H1 (cell line): ENCODE measurements at regions not wholly inside any gene's neighbourhood (a gene's known extent, or its start where the extent isn't known, plus 50 kb on each side); places are given as distances from the start of the nearest gene placed in this dataset.
"Not testable (repeated sequence)": the region's sequence is repeated elsewhere in the genome, so short reads cannot be mapped to it uniquely, and the experiment has no call there.

ENCODE experiments used
- CTCF ChIA-PET: fragments of 300-600 bp; sonication (Branson Sonifier 250); formaldehyde crosslinking; loops from one replicate; lab custom pipeline; 2021; ENCODE audit not compliant: partially characterized antibody; lab: Charles Lee
- POLR2A ChIA-PET: fragments of 300-600 bp; sonication (Branson Sonifier 250); formaldehyde crosslinking; loops from one replicate; lab custom pipeline; 2021; ENCODE audit warnings: inconsistent platforms; ENCODE audit not compliant: partially characterized antibody; lab: Charles Lee
- DNase-seq, 2 experiments: peaks; one replicate each; pipeline versions ENCODE4 v3.0.0 to v3.0.0-alpha.2; 2010 to 2022; ENCODE audit warnings: low spot score in 2 of 2, low read depth in 1 of 2, mixed read lengths in 1 of 2
- FAIRE-seq: peaks from 2 replicates; lab custom pipeline; 2011; peaks lifted over from hg19 to GRCh38; lab: Jason Lieb, UNC
- H2AFZ ChIP-seq: 2 replicates; pipeline ENCODE4 v1.8.1; 2012; ENCODE audit warnings: low read length, inconsistent platforms
- H2AK5ac ChIP-seq: 2 replicates; pipeline ENCODE4 v1.6.1; 2013; ENCODE audit warnings: low read depth, low read length
- H2BK120ac ChIP-seq: replicated peaks from 2 replicates; pipeline ENCODE3; 2013; ENCODE audit warnings: low read depth, low read length, inconsistent platforms
- H2BK12ac ChIP-seq: 2 replicates; pipeline ENCODE4 v1.6.1; 2013; ENCODE audit warnings: low read depth, low read length
- H2BK15ac ChIP-seq: 2 replicates; pipeline ENCODE4 v1.6.1; 2013; ENCODE audit warnings: low read length
- H2BK20ac ChIP-seq: 2 replicates; pipeline ENCODE4 v1.6.1; 2013; ENCODE audit warnings: low read length
- H2BK5ac ChIP-seq: 2 replicates; pipeline ENCODE4 v1.6.1; 2013; ENCODE audit warnings: low read depth, low read length
- H3K14ac ChIP-seq: 2 replicates; pipeline ENCODE4 v1.6.1; 2013; ENCODE audit warnings: inconsistent platforms; ENCODE audit not compliant: insufficient read length
- H3K18ac ChIP-seq: 2 replicates; pipeline ENCODE4 v1.6.1; 2013; ENCODE audit warnings: low read length; ENCODE audit errors: extremely low read depth
- H3K23ac ChIP-seq: 2 replicates; pipeline ENCODE4 v1.6.1; 2013; ENCODE audit warnings: inconsistent platforms; ENCODE audit not compliant: insufficient read length
- H3K23me2 ChIP-seq: 2 replicates; pipeline ENCODE4 v1.6.1; 2013; ENCODE audit warnings: low read depth, low read length
- H3K27ac ChIP-seq: 2 replicates; pipeline ENCODE4 v1.6.1; 2011; ENCODE audit warnings: low read depth, low read length, inconsistent platforms
- H3K27me3 ChIP-seq, 4 experiments: replicated peaks in 1 of 4; 1 replicate in 1 of 4; 2 replicates in 3 of 4; pipeline versions ENCODE4 v1.6.1 to v1.8.1; 2011 to 2013; ENCODE audit warnings: low read length in 3 of 4, mild to moderate bottlenecking in 3 of 4, inconsistent platforms in 2 of 4, mixed read lengths in 2 of 4, moderate library complexity in 1 of 4; ENCODE audit not compliant: control insufficient read depth in 3 of 4, insufficient read depth in 3 of 4; ENCODE audit errors: extremely low read depth in 1 of 4
- H3K36me3 ChIP-seq, 4 experiments: 2 replicates each; pipeline versions ENCODE4 v1.6.1 to v1.8.1; 2011 to 2013; ENCODE audit warnings: mild to moderate bottlenecking in 4 of 4, low read length in 3 of 4, moderate library complexity in 2 of 4, control low read depth in 1 of 4, inconsistent platforms in 1 of 4; ENCODE audit not compliant: insufficient read depth in 4 of 4, control insufficient read depth in 2 of 4
- H3K4ac ChIP-seq: replicated peaks from 2 replicates; pipeline ENCODE3; 2013; ENCODE audit warnings: low read length, low read depth, mixed read lengths, inconsistent platforms; ENCODE audit not compliant: insufficient read length
- H3K4me1 ChIP-seq, 4 experiments: replicated peaks in 1 of 4; 1 replicate in 1 of 4; 2 replicates in 3 of 4; pipeline versions ENCODE4 v1.6.1 to v1.8.1; 2011 to 2013; ENCODE audit warnings: low read length in 3 of 4, inconsistent platforms in 2 of 4, mixed read lengths in 1 of 4; ENCODE audit not compliant: insufficient read depth in 4 of 4, control insufficient read depth in 3 of 4
- H3K4me2 ChIP-seq, 2 experiments: 2 replicates each; pipeline versions ENCODE4 v1.6.1 to v1.8.1; 2011 to 2013; ENCODE audit warnings: low read depth in 2 of 2, low read length in 2 of 2, control low read depth in 1 of 2, inconsistent platforms in 1 of 2, mild to moderate bottlenecking in 1 of 2; ENCODE audit not compliant: insufficient read depth in 1 of 2
- H3K4me3 ChIP-seq, 4 experiments: fragments of 200-600, 300-600 bp in 1 of 4; sonication (generic), shearing (Covaris generic), sonication (Bioruptor Twin) in 1 of 4; 2 replicates each; pipeline versions ENCODE4 v1.5.1 to v1.8.1; 2011 to 2016; ENCODE audit warnings: low read length in 4 of 4, low read depth in 3 of 4, control low read depth in 2 of 4, inconsistent platforms in 2 of 4, mild to moderate bottlenecking in 2 of 4, mixed read lengths in 1 of 4, moderate library complexity in 1 of 4; ENCODE audit not compliant: insufficient read depth in 2 of 4; ENCODE audit errors: extremely low read depth in 1 of 4
- H3K56ac ChIP-seq: replicated peaks from 2 replicates; pipeline ENCODE3; 2013; ENCODE audit warnings: low read depth, mild to moderate bottlenecking, mixed read lengths, low read length, inconsistent platforms; ENCODE audit not compliant: insufficient read length
- H3K79me1 ChIP-seq: 2 replicates; pipeline ENCODE4 v1.6.1; 2013; ENCODE audit warnings: low read depth, low read length, control low read depth
- H3K79me2 ChIP-seq, 2 experiments: 2 replicates each; pipeline versions ENCODE4 v1.6.1 to v1.8.1; 2012 to 2013; ENCODE audit warnings: low read length in 2 of 2, mild to moderate bottlenecking in 2 of 2, inconsistent platforms in 1 of 2; ENCODE audit not compliant: insufficient read depth in 2 of 2, control insufficient read depth in 1 of 2
- H3K9ac ChIP-seq, 4 experiments: replicated peaks in 1 of 4; 1 replicate in 1 of 4; 2 replicates in 3 of 4; pipeline versions ENCODE4 v1.6.1 to v1.8.1; 2011 to 2013; ENCODE audit warnings: low read depth in 3 of 4, low read length in 3 of 4, control low read depth in 2 of 4, mild to moderate bottlenecking in 2 of 4, moderate library complexity in 2 of 4, inconsistent platforms in 1 of 4; ENCODE audit errors: extremely low read depth in 1 of 4
- H3K9me3 ChIP-seq, 2 experiments: 2 replicates each; pipeline versions ENCODE4 v1.6.1 to v1.8.1; 2012 to 2013; ENCODE audit warnings: mild to moderate bottlenecking in 2 of 2, moderate library complexity in 2 of 2, control low read depth in 1 of 2, inconsistent platforms in 1 of 2, low read depth in 1 of 2, low read length in 1 of 2, mixed read lengths in 1 of 2; ENCODE audit not compliant: insufficient read depth in 2 of 2
- H4K20me1 ChIP-seq, 2 experiments: replicated peaks in 1 of 2; 2 replicates each; pipeline versions ENCODE3 to v1.8.1; 2011 to 2013; ENCODE audit warnings: inconsistent platforms in 2 of 2, low read length in 2 of 2, mild to moderate bottlenecking in 1 of 2; ENCODE audit not compliant: insufficient read depth in 2 of 2, control insufficient read depth in 1 of 2
- H4K5ac ChIP-seq: 2 replicates; pipeline ENCODE4 v1.6.1; 2013; ENCODE audit warnings: low read length, low read depth, mixed read lengths, inconsistent platforms; ENCODE audit not compliant: insufficient read length
- H4K8ac ChIP-seq: 2 replicates; pipeline ENCODE4 v1.8.0; 2013; ENCODE audit warnings: mild to moderate bottlenecking, moderate library complexity, low read length, inconsistent platforms; ENCODE audit not compliant: insufficient read depth; ENCODE audit errors: extremely low read depth
- H4K91ac ChIP-seq: replicated peaks from 2 replicates; pipeline ENCODE3; 2013; ENCODE audit warnings: low read length, mixed read lengths, inconsistent platforms; ENCODE audit not compliant: insufficient read length
- WGBS, 2 experiments: shearing (Covaris generic) in 1 of 2; methylation state at CpG; one replicate each; pipeline versions ENCODE4 v1.1.6 to v1.1.7; 2013 to 2015; ENCODE audit warnings: low lambda C conversion rate in 2 of 2, mixed read lengths in 2 of 2, inconsistent platforms in 1 of 2, low coverage in 1 of 2, missing lambda C conversion rate in 1 of 2; ENCODE audit not compliant: insufficient replicate concordance in 2 of 2, insufficient coverage in 1 of 2, insufficient read length in 1 of 2; ENCODE audit errors: extremely low coverage in 1 of 2, missing lambda C conversion rate in 1 of 2; 5-methylcytosine and 5-hydroxymethylcytosine counted together

GRCh38 chrX:89206558-89206957, 459.5 kb downstream of the CPXCR1 start:
- H4K91ac ChIP-seq, H3K23ac ChIP-seq, H2BK12ac ChIP-seq, H3K36me3 ChIP-seq, H3K4me3 ChIP-seq, H3K4me1 ChIP-seq, H2BK20ac ChIP-seq, H4K5ac ChIP-seq, FAIRE-seq, POLR2A ChIA-PET, H3K27me3 ChIP-seq, H3K79me2 ChIP-seq, H2AFZ ChIP-seq, H3K14ac ChIP-seq, H3K9ac ChIP-seq, H2AK5ac ChIP-seq, H3K4ac ChIP-seq, H4K8ac ChIP-seq, H3K27ac ChIP-seq, DNase-seq, CTCF ChIA-PET, H2BK120ac ChIP-seq, H2BK5ac ChIP-seq, H2BK15ac ChIP-seq, H3K56ac ChIP-seq, H3K4me2 ChIP-seq, H3K23me2 ChIP-seq, H3K79me1 ChIP-seq, H4K20me1 ChIP-seq, H3K18ac ChIP-seq: not testable (repeated sequence)
- H3K9me3 ChIP-seq, result peaks cover 0 to 25% of the 10 kb centered on the region in 2 experiments; a peak in 2 of 4 replicates
- 92 to 98% methylated on average over 10 to 35 of the region's 35 CpGs for WGBS, 2 experiments

DNA sequence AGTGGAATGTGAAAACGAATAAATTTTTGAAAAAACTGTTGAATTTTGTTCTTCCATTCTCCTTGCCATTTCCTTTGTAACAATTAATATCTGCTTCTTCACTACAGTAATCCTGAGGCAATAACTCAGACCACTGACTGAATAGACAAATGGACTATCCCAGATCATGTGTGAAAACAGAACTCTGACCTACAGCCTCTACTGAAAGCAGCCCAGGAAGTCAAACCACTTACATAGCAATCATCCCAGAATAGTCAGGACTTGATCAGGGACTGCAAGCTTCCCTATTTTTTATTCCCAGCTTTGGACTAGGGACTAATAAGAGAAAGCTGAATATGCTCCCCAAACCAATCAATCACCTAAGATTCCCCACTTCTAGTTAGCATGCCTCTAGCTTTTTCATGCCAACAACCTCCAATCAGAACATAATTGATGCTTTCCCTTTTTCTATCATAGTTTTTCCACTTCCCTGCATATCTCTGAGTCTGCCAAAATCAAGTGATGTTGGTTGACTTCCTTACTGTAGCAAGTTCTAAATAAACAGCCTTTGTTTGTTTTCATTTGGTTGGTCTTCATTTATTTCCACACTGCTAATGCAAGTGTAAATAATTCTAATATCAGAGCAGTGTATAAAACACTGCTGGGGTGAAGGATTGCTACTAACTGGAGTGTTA, 467.9 kb downstream of the CPXCR1 start:
- H2BK5ac ChIP-seq, H3K36me3 ChIP-seq, H4K5ac ChIP-seq, H3K4ac ChIP-seq, POLR2A ChIA-PET, H3K56ac ChIP-seq, H3K9ac ChIP-seq, H2AK5ac ChIP-seq, H2BK120ac ChIP-seq, H2AFZ ChIP-seq, H2BK20ac ChIP-seq, H3K4me1 ChIP-seq, H3K27me3 ChIP-seq, H3K79me2 ChIP-seq, H2BK12ac ChIP-seq, H3K23me2 ChIP-seq, H3K23ac ChIP-seq, DNase-seq, CTCF ChIA-PET, H3K79me1 ChIP-seq, H3K18ac ChIP-seq, H3K14ac ChIP-seq, H3K4me2 ChIP-seq, H2BK15ac ChIP-seq, H3K9me3 ChIP-seq, H4K20me1 ChIP-seq, H4K8ac ChIP-seq, H3K4me3 ChIP-seq, H4K91ac ChIP-seq, H3K27ac ChIP-seq: not testable (repeated sequence)
- no CpG with 5 or more reads among the region's 1 CpG for WGBS, 2 experiments
- FAIRE-seq, result peak; percentile 81
